ENCODE measurements at regions not wholly inside any gene's neighbourhood (a gene's known extent, or its start where the extent isn't known, plus 50 kb on each side); places are given as distances from the start of the nearest gene placed in this dataset.

GRCh38 chr19:23531976-23532375 lies 136.7 kb upstream of the ZNF91 start:
- DNase-seq (ENCODE audit: low read depth) = no peak
- no peak overlapping the region for H3K4me3 ChIP-seq (ENCODE audit: low read depth, low read length)
- no peak for TF ChIP-seq CTCF (IDR thresholded peaks at IDR 0.05; ENCODE audit: control insufficient read depth, extremely low read depth, insufficient read depth)

GRCh38 chr19:23531231-23531790 lies 136.0 kb upstream of the ZNF91 start:
- no peak for TF ChIP-seq CTCF (IDR thresholded peaks at IDR 0.05; ENCODE audit: control insufficient read depth, extremely low read depth, insufficient read depth)
- no peak for DNase-seq (ENCODE audit: low read depth)
- no peak overlapping the region for H3K4me3 ChIP-seq (ENCODE audit: low read depth, low read length)

- TF ChIP-seq CTCF (IDR thresholded peaks at IDR 0.05; ENCODE audit: control insufficient read depth, extremely low read depth, insufficient read depth) = no peak
Measured at GRCh38 chr19:23528376-23528775, 133.1 kb upstream of the ZNF91 start.

GRCh38 chr19:23527797-23528196 lies 132.5 kb upstream of the ZNF91 start:
- no peak overlapping the region for H3K4me3 ChIP-seq (ENCODE audit: low read depth, low read length)
- no peak for TF ChIP-seq CTCF (IDR thresholded peaks at IDR 0.05; ENCODE audit: control insufficient read depth, extremely low read depth, insufficient read depth)
- no peak for DNase-seq (ENCODE audit: low read depth)

More at GRCh38 chr19:23528376-23528775, 133.1 kb upstream of the ZNF91 start:
- DNase-seq (ENCODE audit: low read depth) = no peak
- no peak overlapping the region for H3K4me3 ChIP-seq (ENCODE audit: low read depth, low read length)

GRCh38 chr19:23526302-23526701 lies 131.0 kb upstream of the ZNF91 start:
- H3K4me3 ChIP-seq (ENCODE audit: low read depth, low read length) = no peak overlapping the region
- no peak for TF ChIP-seq CTCF (IDR thresholded peaks at IDR 0.05; ENCODE audit: control insufficient read depth, extremely low read depth, insufficient read depth)
- DNase-seq (ENCODE audit: low read depth) = no peak

GRCh38 chr19:23525276-23525852 lies 130.1 kb upstream of the ZNF91 start:
- TF ChIP-seq CTCF (IDR thresholded peaks at IDR 0.05; ENCODE audit: control insufficient read depth, extremely low read depth, insufficient read depth) = no peak
- DNase-seq (ENCODE audit: low read depth) = no peak

GRCh38 chr19:23523863-23524262 lies 128.6 kb upstream of the ZNF91 start:
- no peak for DNase-seq (ENCODE audit: low read depth)
- no peak overlapping the region for H3K4me3 ChIP-seq (ENCODE audit: low read depth, low read length)
- TF ChIP-seq CTCF (IDR thresholded peaks at IDR 0.05; ENCODE audit: control insufficient read depth, extremely low read depth, insufficient read depth) = no peak

More at GRCh38 chr19:23525276-23525852, 130.1 kb upstream of the ZNF91 start:
- H3K4me3 ChIP-seq (ENCODE audit: low read depth, low read length) = no peak overlapping the region
